HAP-1 (cell line): ENCODE measurements at regions not wholly inside any gene's neighbourhood (a gene's known extent, or its start where the extent isn't known, plus 50 kb on each side); places are given as distances from the start of the nearest gene placed in this dataset.

Experiments used
- DNase-seq, 2 experiments: peaks; one replicate each; pipeline ENCODE4 v3.0.0-alpha.2; 2016 to 2020; ENCODE audit warnings: low spot score in 2 of 2
- H3K27me3 ChIP-seq: fragments of 250-450 bp; sonication (Bioruptor Pico); 2 replicates; pipeline ENCODE4 v1.5.1; 2020; ENCODE audit warnings: low read depth, mild to moderate bottlenecking, moderate library complexity
- H3K36me3 ChIP-seq: fragments of 250-450 bp; sonication (Bioruptor Pico); replicated peaks from 2 replicates; pipeline ENCODE4 v1.5.1; 2020; ENCODE audit warnings: mild to moderate bottlenecking
- H3K4me1 ChIP-seq: fragments of 250-450 bp; sonication (Bioruptor Pico); 2 replicates; pipeline ENCODE4 v1.5.1; 2020; ENCODE audit warnings: mild to moderate bottlenecking
- H3K4me3 ChIP-seq: fragments of 250-450 bp; sonication (Bioruptor Pico); 2 replicates; pipeline ENCODE4 v1.5.1; 2020; ENCODE audit warnings: mild to moderate bottlenecking, moderate library complexity
- H3K9me3 ChIP-seq: fragments of 250-450 bp; sonication (Bioruptor Pico); 2 replicates; pipeline ENCODE4 v1.5.1; 2020; ENCODE audit warnings: mild to moderate bottlenecking, moderate library complexity
- in situ Hi-C: fragments of 300-500 bp; cut with MboI; formaldehyde crosslinking; loops from 3 replicates; pipeline ENCODE4 v1.14.3; 2020; ENCODE audit warnings: low sequenced_read_pairs, inconsistent platforms, mixed read lengths

DNA sequence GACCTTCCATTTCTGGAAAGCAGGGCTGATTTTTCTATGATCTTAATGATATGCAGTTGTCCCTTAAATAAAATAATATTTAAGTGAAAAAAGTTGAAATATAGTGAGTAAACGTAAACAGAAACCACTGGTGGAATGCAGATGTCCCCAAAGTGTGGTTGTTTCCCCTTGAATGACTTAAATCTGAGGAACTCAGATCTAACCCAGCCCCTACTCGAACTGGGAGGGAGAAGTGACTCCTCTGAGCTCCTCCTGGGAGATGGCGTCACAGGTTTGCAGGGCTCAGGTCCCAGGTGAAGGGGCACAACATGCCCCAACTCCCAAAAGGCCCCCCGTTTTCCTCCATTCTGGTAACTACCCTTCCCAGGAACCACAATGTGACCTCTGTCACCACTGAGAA is 142.8 kb downstream of the IRF8 start:
- DNase-seq, result no peak
- Histone ChIP-seq H3K36me3 (no peaks in the 10 kb centered on the region), H3K27me3 (peaks cover 3% of the 10 kb centered on the region), H3K4me3 (no peak overlapping the region), H3K4me1 (no peaks in the 10 kb centered on the region), H3K9me3 (no peaks in the 10 kb centered on the region)
- in situ Hi-C loops, result no loop called here

DNA sequence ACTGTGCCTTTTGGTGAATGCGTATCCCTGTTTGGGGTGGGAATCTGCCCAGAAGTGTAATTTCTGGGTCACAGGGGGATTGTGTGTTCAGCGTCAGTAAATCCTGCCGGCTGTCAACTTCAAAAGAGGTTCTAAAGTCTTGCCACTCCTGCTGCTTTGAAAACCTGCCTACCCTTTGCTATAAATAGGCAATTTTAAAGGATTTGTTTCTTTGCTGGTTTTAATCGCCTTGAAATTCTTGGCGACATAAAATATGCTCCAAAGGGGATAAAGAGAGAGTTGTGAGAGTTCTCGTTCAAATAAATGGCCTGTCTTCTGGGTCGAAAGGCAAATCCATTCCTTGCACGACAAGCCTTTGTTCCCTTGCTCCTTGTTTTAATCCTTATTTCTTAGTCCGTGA is 143.4 kb downstream of the IRF8 start:
- Histone ChIP-seq H3K4me3 (no peak overlapping the region), H3K27me3 (peaks cover 9% of the 10 kb centered on the region), H3K36me3 (no peaks in the 10 kb centered on the region), H3K4me1 (no peaks in the 10 kb centered on the region), H3K9me3 (no peaks in the 10 kb centered on the region)
- DNase-seq, result no peak
- in situ Hi-C loops, result no loop called here

DNA sequence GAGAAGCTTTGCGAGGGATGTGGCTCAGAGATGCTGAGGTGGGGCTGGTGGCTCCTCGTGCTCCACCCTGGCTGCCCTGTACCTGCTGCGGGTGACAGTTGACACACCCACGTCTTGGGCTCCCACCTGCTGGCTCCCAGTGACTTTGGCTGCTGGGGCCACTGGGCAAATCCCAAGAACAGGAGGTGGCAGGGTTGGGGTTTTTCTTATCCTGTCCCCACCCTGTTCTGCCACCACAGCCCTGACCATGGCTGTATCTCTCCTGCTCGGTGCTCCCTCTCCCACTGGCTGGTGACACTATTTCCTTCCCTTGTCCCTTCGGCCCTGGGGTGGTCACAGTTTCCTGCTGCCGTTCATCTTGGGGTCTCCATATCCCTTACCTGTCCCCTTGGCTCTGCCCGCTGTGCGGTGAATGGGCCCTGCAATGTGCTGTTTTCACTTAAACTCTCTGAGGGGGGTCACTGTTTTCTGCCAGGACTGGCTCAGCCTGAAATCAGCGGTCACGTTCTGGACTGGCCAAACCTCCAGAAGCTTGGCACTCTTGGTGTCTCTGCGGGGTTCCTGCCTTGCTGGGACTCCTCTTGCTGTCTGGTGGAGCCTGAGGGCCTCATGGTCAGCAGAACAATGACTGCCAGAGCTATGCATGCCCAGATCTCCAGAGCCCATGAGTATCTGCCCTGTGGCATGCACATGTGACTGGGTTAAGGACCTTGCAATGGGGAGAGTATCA is 144.2 kb downstream of the IRF8 start:
- H3K27me3 ChIP-seq, result peaks cover 17% of the 10 kb centered on the region
- no peak for DNase-seq
- in situ Hi-C loops, result no loop called here
- no peaks in the 10 kb centered on the region for H3K9me3 ChIP-seq
- H3K4me1 ChIP-seq, result no peaks in the 10 kb centered on the region
- H3K4me3 ChIP-seq, result no peak overlapping the region
- no peaks in the 10 kb centered on the region for H3K36me3 ChIP-seq

DNA sequence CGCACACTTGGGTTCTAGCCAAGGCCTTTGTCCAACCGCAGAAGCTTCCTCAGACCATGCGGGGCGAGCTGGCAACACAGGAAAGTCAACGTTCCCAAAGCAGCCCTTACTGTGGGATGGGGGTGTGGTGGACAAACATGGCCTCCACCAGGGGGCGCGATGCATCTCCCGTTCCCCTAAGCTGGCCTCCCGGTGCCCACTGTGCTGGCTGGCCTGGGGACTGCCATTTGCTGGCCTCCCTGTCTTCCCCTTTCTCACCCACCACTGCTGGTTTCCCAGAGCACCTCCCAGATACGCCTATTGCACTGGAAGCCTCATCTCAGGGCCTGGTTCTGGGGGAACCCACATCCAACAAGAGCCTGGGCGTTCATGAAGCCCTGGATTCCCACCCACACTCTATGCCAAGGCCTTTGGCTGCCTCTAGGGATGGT is 145.3 kb downstream of the IRF8 start:
- in situ Hi-C loops, result no loop called here

DNA sequence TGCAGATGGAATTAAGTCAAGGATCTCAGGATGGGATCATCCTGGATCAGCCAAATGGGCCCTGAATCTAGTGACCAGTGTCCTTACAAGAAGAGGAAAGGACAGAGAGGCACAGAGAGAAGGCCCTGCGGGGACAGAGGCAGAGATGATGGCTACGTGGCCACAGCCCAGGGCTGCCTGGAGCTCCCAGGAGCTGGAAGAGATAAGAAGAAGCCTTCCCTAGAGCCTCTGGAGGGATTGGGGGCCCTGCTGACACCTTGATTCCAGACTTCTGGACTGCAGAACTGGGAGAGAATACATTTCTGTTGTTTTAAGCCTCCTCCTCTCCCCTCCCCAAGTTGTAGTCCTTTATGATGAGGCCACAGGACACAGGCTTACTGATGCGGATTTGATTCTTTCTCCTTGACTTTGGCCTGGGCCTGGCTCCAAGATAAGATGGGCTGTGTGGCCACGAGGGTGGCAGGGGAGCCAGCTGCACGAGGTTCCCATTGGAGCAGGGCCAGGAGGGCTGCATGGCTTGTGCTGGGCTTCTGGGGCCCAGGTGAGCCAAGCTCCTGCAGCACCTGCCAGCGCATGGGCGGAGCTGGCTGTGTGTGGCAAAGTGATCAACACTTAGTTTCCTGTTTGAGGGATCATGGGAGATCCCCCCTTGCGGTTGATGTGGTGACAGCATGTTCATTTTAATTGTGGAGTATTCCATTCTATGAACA is 146.1 kb downstream of the IRF8 start:
- Histone ChIP-seq H3K4me3 (no peak overlapping the region), H3K4me1 (no peaks in the 10 kb centered on the region), H3K36me3 (no peaks in the 10 kb centered on the region), H3K27me3 (peaks cover 24% of the 10 kb centered on the region), H3K9me3 (no peaks in the 10 kb centered on the region)
- in situ Hi-C loops, result no loop called here
- no peak for DNase-seq

More for the DNA sequence above, 145.3 kb downstream of the IRF8 start:
- no peak overlapping the region for H3K4me3 ChIP-seq
- H3K27me3 ChIP-seq, result peaks cover 24% of the 10 kb centered on the region
- H3K36me3 ChIP-seq, result no peaks in the 10 kb centered on the region
- peak in 1 of 2 experiments; percentile 78 for DNase-seq
- no peaks in the 10 kb centered on the region for H3K9me3 ChIP-seq
- no peaks in the 10 kb centered on the region for H3K4me1 ChIP-seq

DNA sequence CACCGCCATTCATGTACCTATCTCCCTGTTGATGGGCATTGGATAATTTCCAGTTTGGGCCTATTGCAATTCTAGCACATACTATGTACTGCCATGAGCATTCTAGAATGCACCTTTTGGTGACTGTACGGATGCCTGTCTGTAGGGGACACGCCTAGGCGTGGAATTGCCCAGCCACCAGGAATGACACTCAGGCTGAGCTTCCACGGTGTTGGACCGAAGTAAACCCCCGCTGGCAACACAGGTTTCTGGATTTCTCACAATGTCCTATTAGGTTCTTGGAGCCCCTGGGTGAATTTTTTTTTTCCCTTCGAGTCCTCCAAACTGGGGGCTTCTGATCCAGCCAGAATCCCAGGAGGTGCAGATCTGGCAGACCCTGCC is 146.6 kb downstream of the IRF8 start:
- Histone ChIP-seq H3K27me3 (peaks cover 28% of the 10 kb centered on the region), H3K4me1 (no peaks in the 10 kb centered on the region), H3K36me3 (no peaks in the 10 kb centered on the region), H3K9me3 (no peaks in the 10 kb centered on the region), H3K4me3 (no peak overlapping the region)
- DNase-seq, result no peak
- in situ Hi-C loops, result no loop called here

DNA sequence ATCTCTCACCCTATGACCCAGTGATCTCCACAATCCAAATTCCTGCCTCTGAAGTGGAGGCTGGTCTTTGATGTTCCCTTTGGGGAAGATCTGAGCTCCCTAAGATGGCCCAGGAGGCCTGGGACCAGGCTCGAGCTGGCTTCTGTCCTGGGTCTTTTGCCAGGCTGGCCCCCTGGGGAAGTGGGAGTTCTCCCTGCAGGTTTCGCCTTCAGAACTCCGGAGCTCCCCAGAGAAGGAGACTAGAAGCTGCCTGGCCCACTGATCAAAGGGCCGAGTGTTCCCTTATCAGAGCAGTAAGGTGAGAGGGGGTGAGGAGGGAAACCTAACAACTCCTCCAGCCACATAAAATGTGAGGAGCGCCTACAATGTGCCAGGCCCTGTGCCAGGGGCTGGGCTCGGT is 147.1 kb downstream of the IRF8 start:
- H3K4me3 ChIP-seq, result no peak overlapping the region
- H3K36me3 ChIP-seq, result no peaks in the 10 kb centered on the region
- in situ Hi-C loops, result no loop called here
- peaks cover 33% of the 10 kb centered on the region for H3K27me3 ChIP-seq
- DNase-seq, result no peak
- no peaks in the 10 kb centered on the region for H3K4me1 ChIP-seq
- no peaks in the 10 kb centered on the region for H3K9me3 ChIP-seq

DNA sequence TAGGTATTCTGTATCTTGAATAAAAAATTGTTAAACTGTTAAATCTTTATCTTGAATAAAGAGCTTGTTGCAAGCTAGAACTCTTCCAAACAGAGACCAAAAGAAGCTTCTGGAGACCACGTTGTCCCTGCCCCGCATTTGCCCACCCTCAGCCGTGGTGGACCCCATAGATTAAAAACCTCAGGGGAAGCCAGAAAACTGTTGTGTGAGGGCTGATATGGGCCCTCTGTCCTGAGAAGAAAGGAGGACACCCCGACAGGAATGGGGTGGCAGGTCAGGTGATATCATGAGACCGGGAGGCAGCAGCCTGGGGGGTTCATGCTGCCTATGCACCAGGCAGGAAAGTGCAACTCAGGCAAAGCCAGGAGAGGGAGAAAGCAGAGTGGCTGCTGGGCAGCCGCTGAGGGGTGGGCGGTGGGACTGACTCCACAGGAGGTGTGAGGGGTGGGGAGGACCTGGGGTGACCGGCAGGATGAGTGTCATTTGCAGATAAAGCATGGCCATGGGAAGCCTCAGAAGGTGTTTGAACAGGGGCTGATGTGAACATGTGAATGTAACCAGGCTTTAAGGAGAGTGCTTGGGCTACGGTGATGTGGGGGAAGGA is 147.8 kb downstream of the IRF8 start:
- Histone ChIP-seq H3K4me1 (no peaks in the 10 kb centered on the region), H3K27me3 (peaks cover 40% of the 10 kb centered on the region), H3K9me3 (no peaks in the 10 kb centered on the region), H3K4me3 (no peak overlapping the region), H3K36me3 (no peaks in the 10 kb centered on the region)
- no peak for DNase-seq
- in situ Hi-C loops, result no loop called here

DNA sequence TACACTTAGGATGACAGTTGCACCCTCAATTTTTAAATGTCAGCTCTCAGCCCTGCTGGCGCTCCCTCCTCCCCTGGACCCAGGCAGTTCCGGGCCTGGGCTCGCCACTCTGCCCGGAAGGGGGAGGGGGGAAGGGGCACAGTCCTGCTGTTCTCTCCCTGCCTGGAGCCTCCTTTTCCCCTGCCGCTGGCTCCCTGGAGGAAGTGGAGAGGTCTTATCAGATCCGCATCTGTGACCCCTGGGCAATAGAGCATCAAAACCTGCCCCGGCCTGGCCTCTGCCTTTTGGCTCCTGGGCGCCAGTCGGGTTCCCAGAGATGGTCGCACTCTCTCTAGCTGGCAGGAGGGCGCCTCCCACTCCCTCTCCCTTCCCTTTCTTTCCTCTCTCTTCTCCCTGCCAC is 149.3 kb downstream of the IRF8 start:
- no peak overlapping the region for H3K4me3 ChIP-seq
- no peak for DNase-seq
- H3K4me1 ChIP-seq, result no peaks in the 10 kb centered on the region
- no peaks in the 10 kb centered on the region for H3K9me3 ChIP-seq
- in situ Hi-C loops, result no loop called here
- no peaks in the 10 kb centered on the region for H3K36me3 ChIP-seq
- H3K27me3 ChIP-seq, result peaks cover 40% of the 10 kb centered on the region

DNA sequence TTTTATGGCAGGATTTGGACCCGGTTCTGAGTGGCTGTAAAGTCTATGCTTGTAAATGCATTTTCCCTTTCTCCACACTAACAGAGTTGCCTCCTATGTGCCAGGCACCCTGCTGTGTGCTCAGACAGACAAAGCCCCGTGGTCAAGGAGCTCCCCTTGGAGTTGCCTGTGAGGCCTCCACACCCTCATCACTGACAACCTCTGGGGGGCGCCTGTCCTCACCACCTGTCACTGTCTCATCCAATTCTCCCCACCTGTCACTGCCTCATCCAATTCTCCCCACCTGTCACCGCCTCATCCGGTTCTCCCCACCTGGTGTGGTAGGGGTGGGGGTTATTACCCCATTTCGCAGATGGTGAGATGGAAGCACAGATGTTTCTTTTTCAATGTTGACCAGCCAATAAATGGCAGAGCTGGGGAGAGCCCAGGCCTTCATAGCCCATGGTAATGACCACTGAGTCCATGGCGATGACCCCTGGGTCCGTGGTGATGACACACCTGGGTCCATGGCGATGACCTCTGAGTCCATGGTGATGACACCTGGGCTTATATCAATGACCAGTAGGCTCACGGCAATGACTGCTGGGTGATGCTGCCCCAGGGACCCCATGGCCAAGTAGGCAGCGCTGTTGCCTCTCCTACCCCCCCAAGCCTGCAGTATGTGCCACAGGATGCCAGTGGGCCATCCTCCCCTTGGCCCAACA is 150.1 kb downstream of the IRF8 start:
- Histone ChIP-seq H3K36me3 (no peaks in the 10 kb centered on the region), H3K4me3 (no peak overlapping the region), H3K9me3 (no peaks in the 10 kb centered on the region), H3K4me1 (no peaks in the 10 kb centered on the region), H3K27me3 (peaks cover 40% of the 10 kb centered on the region)
- peak in 1 of 2 experiments; percentile 29 for DNase-seq
- in situ Hi-C loops, result no loop called here

DNA sequence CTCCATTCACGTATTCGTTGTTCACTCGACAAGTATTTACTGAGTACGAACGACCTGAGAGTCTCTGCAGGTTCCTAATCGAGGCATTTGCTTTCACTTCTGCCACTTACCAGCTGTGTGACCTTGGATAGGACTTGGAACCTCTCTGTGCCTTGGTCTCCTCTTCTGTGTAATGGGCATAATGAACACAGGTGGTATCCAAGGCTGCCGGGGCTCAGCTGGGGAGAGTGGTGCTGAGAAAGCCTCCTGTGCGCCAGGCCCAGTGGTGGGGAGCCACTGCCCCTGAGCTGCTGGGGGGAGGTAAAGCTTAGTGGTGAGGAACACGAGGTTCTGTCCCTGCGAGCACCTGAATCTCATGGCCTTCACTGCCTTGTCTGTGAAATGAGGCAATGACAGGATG is 150.7 kb downstream of the IRF8 start:
- H3K4me3 ChIP-seq, result no peak overlapping the region
- H3K36me3 ChIP-seq, result no peaks in the 10 kb centered on the region
- in situ Hi-C loops, result no loop called here
- H3K27me3 ChIP-seq, result peaks cover 40% of the 10 kb centered on the region
- H3K9me3 ChIP-seq, result no peaks in the 10 kb centered on the region
- no peaks in the 10 kb centered on the region for H3K4me1 ChIP-seq
- no peak for DNase-seq

DNA sequence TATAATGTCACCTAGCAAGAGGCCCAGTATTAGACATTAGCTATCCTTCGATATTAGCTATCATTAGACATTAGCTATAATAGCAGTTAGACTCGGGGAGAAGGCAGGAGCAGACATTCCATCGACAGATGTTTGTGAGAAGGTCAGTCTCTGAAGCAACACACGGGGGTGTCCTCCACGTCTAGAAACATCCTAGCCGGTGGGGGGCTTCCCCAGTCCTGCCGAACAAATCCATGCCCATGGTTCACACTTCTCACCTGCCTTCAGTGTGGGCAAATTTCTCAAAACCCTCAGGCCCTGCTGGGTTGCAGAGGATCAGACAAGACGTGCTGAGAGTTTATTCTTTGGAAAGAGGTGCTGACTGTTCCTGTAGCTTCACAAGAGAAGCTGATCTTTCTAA is 151.1 kb downstream of the IRF8 start:
- no peak overlapping the region for H3K4me3 ChIP-seq
- in situ Hi-C loops, result no loop called here
- peaks cover 40% of the 10 kb centered on the region for H3K27me3 ChIP-seq
- no peaks in the 10 kb centered on the region for H3K4me1 ChIP-seq
- no peak for DNase-seq
- no peaks in the 10 kb centered on the region for H3K9me3 ChIP-seq
- no peaks in the 10 kb centered on the region for H3K36me3 ChIP-seq

DNA sequence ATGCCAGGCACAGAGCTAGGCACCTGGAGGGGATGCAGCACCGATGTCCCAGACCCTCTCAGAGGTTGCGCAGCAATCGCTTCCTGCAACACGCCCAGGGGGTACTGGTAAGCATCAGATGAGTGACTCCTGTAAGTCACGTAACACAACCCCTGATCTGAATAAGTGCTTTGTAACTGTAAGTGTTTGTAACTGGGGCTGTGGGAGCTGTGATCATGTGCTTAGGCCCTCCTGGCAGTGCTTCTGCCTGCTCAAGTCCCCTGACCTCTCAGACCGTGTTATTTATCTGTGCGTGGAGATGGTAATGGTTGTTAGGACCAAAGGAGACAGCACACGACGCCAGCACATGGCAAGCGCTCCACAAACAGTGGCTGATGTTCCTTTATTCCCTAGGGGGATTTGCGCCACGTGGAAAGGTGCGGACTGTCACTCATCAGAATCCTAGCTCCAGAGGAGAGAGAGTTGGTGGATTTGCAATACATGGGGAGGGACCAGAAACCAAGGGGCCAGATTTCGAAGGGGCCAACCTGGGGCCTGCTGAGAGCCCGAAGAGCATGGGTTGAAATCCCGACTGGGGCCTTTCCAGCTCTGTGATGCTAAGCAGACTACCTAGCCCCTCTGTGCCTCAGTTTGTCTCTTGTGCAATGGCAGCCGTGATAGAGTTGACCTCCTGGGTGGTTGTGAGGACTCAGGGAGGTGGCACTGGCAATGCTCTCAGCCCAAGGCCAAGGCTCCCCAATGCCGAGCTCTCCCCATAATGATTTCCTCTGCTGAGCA is 151.8 kb downstream of the IRF8 start:
- DNase-seq, result no peak
- Histone ChIP-seq H3K4me3 (no peak overlapping the region), H3K9me3 (no peaks in the 10 kb centered on the region), H3K36me3 (no peaks in the 10 kb centered on the region), H3K27me3 (peaks cover 40% of the 10 kb centered on the region), H3K4me1 (no peaks in the 10 kb centered on the region)
- in situ Hi-C loops, result no loop called here
